NCI-H69 (cell line): ENCODE measurements at regions not wholly inside any gene's neighbourhood (a gene's known extent, or its start where the extent isn't known, plus 50 kb on each side); places are given as distances from the start of the nearest gene placed in this dataset.

Source experiments
- DNase-seq: peaks from one replicate; lab custom pipeline; 2025; lab: John Stamatoyannopoulos, UW

DNA sequence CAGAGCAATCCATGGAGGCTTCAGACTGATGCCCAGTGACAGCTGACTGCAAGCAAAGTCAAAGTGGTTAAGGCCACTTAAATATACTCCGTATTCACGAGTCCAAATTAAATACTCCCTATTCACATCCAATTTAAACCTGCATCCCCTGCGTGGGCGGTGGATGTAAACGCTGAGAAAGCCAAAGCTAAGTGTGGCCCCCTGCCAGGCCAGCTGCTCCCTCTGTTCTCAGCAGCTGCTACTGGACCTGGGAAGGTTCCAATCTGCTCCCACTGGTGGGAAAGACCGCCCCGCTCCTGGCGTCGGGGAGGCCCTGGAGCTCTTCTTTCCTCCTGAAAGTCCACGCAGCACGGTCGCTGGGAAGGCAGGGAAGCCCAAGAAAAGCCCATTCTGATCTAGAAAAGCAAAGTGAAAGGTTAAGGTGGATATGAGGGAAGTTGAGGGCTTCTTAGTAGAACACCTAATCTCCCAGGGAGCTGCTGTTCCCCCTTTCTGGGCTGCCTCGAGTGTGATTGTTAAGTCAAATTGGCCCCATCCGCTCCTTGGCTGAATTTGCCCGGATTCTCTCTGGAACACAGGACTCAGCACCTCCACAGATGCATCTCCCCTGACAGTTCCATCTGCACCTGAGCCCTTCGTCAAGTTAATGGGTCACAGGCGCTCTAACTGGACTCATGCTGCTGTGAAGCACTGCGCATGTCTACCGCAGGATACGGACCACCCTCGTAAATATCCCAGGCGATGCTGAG lies 205.5 kb downstream of the USP12 start:
- peak; percentile 77 for DNase-seq

- DNase-seq, result peak; percentile 56
Observed at GRCh38 chr13:26964278-26965250, 204.0 kb upstream of the GPR12 start.

DNA sequence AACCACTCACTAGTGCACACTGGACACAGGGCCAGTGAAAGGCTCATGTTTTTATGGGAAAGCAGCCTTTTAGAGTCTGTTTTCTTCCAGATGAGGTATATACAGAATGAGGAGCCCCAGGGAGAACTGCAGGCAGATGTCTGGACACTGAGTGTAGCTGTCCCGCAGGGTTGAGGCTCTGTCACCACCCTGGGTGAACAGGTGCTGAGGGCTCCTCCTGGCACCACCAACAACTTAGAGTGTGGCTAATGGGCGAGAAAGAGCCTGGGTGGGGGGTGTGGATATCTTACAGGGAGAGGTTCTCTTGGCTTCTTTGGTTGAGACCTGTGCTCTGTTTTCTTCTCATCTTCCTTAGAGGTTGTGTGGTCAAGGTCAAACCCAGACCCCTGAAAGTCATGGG lies 202.1 kb upstream of the GPR12 start:
- no peak for DNase-seq

DNA sequence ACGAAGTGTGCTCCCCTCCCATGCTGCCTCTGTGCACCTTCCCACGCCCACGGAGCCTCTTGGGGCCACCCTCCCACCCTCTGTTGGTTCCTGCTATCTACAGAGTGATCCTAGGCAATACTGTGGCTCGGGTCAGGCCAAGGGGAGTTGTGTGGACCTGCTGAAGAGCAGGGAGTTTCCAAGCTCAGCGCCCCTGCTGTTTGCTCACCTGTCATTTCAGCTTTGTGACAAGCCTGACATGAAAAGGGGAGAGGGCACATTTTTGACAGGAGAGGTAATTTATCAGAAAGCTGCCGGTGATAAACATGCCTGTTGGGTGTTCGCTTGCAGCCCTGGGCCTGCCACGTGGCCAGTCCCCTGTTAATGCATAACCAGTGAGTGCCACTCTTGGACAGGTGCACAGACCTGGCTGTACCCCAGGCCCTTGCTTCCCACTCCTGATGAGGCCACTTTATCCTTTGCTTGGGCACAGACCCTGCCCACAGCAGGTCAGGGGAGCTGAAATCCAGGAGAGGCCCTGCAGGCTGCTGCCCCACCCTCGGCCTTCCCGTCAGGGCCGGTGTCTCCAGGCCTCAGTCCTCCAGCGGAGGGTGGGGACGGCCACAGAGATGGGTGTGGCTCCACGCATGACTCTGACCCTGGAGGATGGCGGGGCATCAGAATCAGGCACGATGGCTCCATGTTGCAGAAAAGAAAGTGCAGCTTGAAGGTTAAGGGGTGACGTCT lies 201.5 kb upstream of the GPR12 start:
- DNase-seq, result no peak

DNA sequence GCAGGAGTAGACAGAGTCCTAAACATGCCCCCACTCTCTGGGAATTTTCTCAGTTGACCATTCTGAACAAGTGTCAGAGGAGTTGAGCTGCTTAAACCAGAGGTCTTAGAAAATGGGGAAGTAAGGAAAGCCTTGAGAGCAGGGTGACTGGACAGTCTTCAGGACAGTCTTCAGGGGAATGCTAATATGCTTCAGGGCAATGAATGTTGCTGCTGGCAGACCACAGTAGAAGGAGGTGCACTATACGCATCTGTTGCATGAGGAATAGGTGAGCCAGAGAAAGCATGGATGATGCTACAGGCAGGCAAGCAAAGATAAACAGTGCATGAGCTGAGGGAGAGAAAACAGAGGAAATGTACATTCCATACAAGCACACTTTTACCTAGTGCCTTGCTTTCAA lies 196.6 kb upstream of the GPR12 start:
- no peak for DNase-seq

DNA sequence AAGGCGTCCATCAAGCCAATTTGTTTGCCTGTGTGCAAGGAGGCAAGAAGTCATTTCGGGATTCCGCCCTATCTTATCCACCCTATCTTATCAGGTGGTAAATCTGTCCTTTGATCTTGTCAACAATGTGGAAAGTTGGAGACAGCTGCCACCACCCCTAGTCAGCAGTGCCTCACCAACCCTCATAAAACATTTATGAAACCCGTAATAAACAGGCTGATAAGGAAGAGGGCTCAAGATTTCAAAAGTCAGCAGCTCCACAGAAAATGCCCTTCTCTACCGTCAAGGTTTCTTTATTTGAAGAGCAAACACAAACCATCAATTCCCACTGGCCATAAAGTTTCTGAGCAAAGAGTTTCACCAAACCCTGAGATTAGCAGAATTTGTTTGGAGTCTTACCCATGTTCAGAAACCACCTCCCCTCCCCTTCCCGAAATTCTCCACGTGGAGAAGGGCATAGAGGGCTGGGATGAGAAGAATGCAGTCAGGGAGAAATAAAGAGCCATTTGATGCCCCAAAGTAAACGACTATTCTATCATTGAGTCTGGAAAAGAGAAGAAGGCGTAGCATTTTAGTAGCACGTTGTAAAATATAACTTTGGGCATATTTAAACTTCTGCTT lies 196.0 kb upstream of the GPR12 start:
- DNase-seq, result no peak

DNA sequence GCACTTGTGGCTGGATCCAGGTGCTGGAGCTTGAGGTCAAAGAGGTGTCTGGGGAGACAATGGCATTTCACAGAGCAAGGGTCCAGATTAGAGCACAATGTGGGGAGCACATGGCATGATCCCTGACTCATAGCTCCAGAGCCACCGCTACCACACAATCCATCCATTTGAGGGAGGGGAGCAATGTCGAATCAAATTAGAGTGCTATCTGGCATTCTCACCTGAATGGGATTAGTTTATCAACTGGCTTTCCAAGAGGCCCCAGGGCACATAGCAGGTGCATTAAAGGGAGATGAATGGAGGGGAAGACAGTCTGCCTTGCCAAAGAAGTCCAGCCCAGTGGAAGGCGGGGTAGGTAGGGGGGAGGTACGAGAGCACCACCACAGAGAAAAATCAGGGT lies 194.4 kb upstream of the GPR12 start:
- DNase-seq, result no peak

GRCh38 chr13:26953291-26953690 lies 192.7 kb upstream of the GPR12 start:
- DNase-seq, result no peak

DNA sequence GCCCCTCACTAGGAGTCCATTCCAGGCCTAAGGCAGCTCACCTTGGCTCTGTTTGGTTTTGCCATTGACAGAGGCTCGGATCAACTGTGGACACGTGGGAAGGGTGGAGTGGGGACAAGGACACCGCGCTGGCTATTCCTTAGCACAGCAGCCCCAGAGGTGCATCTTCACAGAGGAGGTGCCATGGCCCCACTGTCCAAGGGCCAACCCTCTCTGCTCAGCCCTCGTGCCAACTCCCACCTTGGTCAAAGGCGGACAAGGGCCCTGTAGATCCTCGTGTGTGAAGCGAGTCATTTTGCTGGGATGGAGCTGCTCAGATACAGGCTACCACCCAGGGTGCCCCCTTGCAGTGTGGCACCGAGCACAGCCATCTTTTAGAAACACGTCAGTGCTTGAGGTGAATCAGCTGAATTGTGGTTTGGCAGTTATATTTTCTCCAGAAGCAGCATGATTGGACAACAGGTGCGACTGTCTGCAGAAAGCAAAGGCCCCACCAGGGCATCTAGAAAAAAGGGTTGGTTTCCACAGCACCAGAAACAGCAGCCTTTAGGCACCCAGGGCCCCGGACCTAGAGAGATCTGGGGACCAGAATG lies 192.1 kb upstream of the GPR12 start:
- no peak for DNase-seq

- no peak for DNase-seq
Observed at GRCh38 chr13:26951581-26952177, 191.1 kb upstream of the GPR12 start.

- DNase-seq, result no peak
Observed at GRCh38 chr13:26950968-26951367, 190.4 kb upstream of the GPR12 start.

- no peak for DNase-seq
Observed at GRCh38 chr13:26950546-26950945, 190.0 kb upstream of the GPR12 start.

DNA sequence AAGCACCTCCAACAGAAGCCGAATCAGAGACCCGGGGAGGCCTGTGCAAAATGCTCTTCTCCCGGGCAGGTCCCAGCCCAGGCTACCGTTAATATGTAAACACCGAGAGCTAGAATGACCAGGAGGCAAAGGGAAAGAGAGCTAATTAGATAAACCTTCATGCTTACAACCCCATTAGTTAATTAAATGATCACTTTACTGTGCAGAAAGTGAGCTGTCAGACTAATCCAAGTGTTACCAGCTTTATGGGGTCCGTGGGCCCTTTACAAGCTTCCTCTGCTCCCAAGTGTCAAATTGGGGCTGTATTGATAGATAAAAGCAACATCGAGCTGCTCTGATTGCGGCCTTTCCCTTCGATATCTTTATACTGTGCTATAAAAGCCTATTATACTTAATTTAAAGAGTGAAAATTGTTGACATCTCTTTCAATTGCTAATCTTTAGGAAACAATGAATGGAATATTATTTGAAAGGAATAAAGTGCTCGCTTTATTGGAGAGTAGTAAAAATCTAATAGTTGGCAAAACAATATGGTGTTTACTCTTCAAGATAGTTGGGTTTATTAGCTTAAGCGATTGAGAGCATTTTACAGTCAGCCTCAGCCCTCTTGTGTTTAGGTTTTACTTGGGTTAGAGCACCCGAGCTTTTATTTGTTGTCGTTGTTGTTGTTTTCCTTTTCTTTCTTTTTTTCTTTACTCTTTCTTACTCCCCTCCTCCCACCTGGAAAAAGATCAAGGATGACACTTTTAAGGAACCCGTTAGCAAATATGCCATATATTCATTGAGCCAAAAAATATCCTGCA lies 189.3 kb upstream of the GPR12 start:
- no peak for DNase-seq

DNA sequence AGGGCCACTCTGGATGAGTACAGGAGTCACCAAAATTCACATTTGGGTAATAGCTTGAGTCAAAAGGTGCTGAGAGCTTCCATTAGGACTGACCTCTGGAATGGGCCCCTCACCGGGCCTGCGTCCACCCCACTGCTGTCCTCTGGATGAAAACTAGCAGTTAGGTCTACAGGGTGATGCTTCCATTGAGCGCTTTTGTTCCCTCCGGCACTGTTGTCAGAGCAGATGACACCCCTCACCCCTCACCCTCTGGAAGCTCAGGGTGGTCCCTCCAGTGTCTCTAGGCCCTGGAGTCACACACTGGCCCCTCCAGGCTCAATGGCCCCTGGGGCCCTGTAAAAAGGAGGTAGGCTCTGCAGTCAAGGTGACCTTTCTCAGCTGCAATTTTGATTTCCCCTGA lies 187.8 kb upstream of the GPR12 start:
- no peak for DNase-seq

DNA sequence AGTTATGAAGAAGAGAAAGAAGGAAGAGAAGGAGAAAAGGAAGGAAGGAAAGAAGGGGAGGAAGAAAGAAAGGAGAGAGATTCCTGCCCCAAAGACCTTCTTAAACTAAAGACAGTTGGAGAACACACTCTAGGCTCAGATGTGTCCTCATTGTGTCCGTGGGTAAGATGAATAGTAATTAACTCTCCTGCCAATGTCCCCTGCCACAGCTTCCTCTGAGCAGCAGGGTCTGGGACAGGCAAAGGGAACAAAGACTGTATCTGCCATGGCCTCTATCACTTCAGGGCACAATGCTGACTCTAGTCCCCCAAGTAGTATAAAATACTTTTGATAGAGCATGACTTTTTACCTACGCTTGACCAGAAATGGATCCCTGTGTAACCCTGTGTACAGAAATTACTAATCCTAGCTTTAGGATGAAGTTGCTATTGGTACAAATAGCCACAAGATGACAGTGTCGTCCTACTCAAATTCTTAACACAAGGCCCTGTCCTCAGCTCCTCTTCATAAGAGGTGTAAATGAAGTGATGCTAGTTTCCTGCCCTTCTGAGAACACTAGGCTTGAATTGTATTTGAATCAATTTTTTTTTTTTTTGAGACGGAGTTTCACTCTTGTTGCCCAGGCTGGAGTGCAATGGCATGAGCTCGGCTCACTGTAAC lies 186.2 kb upstream of the GPR12 start:
- peak; percentile 53 for DNase-seq

- DNase-seq, result no peak
Observed at GRCh38 chr13:26943748-26944147, 183.2 kb upstream of the GPR12 start.

DNA sequence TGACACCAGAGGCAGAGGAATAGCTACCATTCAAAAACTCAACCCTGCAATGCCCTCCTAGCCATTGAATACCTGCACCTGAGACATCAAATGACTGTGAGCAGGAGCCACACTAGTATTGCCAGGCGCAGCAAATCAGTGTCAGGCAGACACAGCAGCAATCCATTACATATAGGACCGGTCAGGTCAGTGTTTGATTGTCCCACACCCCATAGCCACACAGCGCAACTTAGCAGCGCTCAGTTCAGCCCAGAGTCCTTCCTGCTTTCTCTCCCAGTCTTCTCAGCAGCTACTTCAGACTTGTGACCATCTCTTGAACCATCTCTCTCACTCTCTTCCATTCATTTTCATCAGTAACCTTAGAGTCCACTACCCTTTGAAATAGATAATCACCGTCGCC lies 181.6 kb upstream of the GPR12 start:
- DNase-seq, result no peak

DNA sequence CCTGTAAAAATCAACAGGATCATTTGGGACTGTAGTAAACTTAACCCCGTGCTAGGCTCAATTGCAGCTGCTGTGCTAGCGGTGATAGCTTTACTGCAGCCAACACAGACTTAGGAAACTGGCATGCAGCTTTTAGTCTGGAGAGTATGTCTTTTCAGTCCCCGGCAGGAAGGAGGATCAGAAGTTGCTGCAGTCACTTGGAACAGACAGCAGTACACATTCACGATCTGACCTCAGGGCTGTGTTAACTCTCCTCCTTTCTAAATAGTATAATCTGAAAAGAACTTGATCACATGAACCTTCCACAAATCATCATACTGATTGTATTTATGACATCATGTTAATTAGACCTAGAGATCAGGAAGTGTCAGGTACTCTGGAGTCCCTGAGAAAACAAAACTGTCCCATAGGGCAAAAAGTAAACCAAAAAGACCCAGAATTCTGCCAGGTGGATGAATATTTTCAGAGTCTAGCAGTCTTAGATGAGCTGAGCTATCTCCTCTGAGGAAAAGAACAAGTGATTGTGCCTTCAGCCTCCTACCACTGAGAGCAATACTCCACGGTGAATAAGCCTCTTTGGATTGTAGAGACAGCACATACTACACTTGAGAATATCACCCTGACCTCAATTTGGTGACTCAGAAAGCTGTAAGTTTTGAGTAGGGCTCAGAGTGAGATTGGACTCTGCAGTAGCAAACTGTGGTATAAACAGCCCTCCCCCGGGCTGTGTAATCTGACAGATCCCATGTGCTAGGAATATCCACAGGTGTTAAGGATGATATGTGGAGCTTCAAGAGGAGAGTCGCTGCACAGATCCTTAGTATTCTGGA lies 181.0 kb upstream of the GPR12 start:
- no peak for DNase-seq

DNA sequence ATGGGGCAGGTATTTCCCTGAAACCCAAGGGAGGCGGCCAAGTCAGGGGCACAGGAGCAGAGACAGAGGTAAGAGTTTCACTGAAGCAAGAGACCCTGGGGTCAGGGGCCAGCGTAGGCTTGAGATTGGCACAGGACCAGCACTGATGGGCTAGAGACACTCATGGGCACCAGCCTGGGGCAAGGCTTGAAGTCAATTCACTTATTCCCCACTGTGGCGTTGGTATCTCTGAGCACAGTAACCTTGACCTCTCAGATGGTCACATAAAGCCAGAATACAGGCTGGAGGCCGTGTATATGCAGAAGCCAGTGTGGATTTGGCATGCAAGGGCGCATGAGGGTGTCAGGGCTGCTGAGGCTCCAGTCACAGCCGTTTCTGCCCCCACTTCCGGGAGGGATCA lies 173.5 kb upstream of the GPR12 start:
- no peak for DNase-seq
